ENCODE measurements at regions not wholly inside any gene's neighbourhood (a gene's known extent, or its start where the extent isn't known, plus 50 kb on each side); places are given as distances from the start of the nearest gene placed in this dataset.
A peak's percentile ranks its signal among the peaks of the same experiment; 100 is the strongest.

DNA sequence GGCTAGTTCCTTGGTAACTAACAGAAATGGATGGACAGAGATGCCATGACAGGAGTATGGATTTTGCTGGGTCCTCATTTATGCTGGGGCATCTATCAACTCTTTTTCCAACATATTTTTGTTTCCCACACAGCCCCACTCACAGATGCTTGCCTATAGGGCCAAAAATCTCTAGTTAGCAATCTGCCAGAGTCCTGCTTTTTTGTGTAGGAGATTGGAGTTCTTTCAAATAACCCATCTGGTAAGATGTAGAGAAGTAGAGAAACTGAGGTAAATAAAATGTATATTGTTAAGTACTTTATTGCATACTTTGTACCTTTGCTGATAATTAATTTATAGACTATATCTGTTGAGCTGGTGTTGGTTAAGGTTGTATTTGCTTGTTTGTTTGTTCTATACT, 456.5 kb upstream of the GOLIM4 start:
- H3K27me3 ChIP-seq = no peaks in the 10 kb centered on the region
- TF ChIP-seq, protein P1, sequence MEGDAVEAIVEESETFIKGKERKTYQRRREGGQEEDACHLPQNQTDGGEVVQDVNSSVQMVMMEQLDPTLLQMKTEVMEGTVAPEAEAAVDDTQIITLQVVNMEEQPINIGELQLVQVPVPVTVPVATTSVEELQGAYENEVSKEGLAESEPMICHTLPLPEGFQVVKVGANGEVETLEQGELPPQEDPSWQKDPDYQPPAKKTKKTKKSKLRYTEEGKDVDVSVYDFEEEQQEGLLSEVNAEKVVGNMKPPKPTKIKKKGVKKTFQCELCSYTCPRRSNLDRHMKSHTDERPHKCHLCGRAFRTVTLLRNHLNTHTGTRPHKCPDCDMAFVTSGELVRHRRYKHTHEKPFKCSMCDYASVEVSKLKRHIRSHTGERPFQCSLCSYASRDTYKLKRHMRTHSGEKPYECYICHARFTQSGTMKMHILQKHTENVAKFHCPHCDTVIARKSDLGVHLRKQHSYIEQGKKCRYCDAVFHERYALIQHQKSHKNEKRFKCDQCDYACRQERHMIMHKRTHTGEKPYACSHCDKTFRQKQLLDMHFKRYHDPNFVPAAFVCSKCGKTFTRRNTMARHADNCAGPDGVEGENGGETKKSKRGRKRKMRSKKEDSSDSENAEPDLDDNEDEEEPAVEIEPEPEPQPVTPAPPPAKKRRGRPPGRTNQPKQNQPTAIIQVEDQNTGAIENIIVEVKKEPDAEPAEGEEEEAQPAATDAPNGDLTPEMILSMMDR (IDR thresholded peaks at IDR 0.05) = no peak

DNA sequence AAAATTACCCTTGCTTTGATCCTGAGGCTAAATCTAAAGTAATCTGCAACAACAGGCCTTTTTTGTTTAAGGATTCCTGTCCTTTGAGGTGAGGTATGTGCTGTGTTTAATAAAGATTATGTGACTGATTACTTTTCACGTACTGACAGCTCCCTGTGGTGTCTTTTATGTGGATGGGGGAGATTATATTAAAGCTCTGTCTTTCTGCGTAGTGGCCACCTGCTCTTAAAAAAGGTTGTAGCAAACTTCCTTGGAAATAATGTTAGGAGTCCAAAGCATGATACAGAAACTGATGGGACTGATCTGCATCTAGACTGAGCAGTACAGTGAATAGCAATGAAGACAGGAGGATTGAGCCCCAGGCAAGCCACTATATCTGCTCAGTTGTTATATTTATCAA, 453.0 kb upstream of the GOLIM4 start:
- H3K27ac ChIP-seq = no peak overlapping the region

More for the DNA sequence above, 456.5 kb upstream of the GOLIM4 start:
- no peaks in the 10 kb centered on the region for H3K9me3 ChIP-seq
- no peak overlapping the region for H3K27ac ChIP-seq
- H3K36me3 ChIP-seq = no peaks in the 10 kb centered on the region
- no peaks in the 10 kb centered on the region for H3K4me1 ChIP-seq
- H3K4me3 ChIP-seq = no peak overlapping the region
- DNase-seq (ENCODE audit: low spot score) = no peak

DNA sequence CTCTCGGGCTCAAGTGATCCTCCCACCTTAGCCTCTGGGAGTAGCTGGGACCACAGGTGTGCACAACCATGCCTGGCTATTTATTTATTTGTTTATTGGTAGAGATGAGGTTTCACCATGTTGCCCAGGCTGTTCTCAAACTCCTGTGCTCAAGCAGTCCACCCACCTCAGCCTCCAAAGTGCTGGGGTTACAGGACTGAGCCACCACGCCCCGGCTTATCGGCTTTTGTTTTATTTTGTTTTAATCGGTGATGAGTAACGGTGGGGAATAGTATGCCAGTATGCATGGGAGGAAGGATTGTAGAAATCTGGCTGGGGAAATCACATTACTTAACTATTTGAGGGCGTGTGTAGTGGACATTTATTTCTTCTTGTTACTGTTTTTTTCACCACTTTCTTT, 451.0 kb upstream of the GOLIM4 start:
- no peaks in the 10 kb centered on the region for H3K27me3 ChIP-seq
- H3K4me1 ChIP-seq = peaks cover 0 to 8% of the 10 kb centered on the region in 2 donors
- H3K9me3 ChIP-seq = no peaks in the 10 kb centered on the region
- H3K4me3 ChIP-seq = no peak overlapping the region
- TF ChIP-seq, protein P1 (IDR thresholded peaks at IDR 0.05) = no peak
- no peak overlapping the region for H3K27ac ChIP-seq
- DNase-seq (ENCODE audit: low spot score) = no peak
- no peaks in the 10 kb centered on the region for H3K36me3 ChIP-seq

More for the DNA sequence above, 453.0 kb upstream of the GOLIM4 start:
- Histone ChIP-seq H3K36me3 (no peaks in the 10 kb centered on the region), H3K9me3 (no peaks in the 10 kb centered on the region), H3K4me1 (peaks cover 0 to 8% of the 10 kb centered on the region in 2 donors), H3K4me3 (no peak overlapping the region), H3K27me3 (no peaks in the 10 kb centered on the region)
- TF ChIP-seq, protein P1 (IDR thresholded peaks at IDR 0.05) = no peak
- no peak for DNase-seq (ENCODE audit: low spot score)

DNA sequence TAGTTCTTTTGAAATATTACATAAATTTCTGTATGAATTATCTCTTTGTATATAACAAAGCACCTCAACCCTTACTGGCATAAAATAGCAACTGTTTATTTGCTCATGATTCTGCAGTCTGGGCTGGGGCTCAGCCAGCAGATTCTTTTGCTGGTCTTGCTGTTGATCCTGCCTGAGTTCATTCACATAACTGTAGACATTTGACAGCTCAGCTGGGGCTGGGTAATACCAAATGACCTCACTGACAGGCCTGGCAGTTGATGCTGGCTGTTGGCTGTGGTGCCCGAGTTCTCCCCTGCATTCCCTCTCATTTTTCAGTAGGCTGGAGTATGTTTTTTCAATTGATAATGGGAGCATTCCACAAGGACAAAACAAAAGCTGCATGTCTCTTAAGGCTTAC, 449.9 kb upstream of the GOLIM4 start:
- DNase-seq (ENCODE audit: low spot score) = no peak
- no peaks in the 10 kb centered on the region for H3K9me3 ChIP-seq
- H3K27me3 ChIP-seq = no peaks in the 10 kb centered on the region
- TF ChIP-seq, protein P1 (IDR thresholded peaks at IDR 0.05) = no peak
- no peak overlapping the region for H3K4me3 ChIP-seq
- no peaks in the 10 kb centered on the region for H3K36me3 ChIP-seq
- peaks cover 0 to 8% of the 10 kb centered on the region in 2 donors for H3K4me1 ChIP-seq
- peak overlapping the region in 1 of 2 donors; percentile 13 for H3K27ac ChIP-seq

DNA sequence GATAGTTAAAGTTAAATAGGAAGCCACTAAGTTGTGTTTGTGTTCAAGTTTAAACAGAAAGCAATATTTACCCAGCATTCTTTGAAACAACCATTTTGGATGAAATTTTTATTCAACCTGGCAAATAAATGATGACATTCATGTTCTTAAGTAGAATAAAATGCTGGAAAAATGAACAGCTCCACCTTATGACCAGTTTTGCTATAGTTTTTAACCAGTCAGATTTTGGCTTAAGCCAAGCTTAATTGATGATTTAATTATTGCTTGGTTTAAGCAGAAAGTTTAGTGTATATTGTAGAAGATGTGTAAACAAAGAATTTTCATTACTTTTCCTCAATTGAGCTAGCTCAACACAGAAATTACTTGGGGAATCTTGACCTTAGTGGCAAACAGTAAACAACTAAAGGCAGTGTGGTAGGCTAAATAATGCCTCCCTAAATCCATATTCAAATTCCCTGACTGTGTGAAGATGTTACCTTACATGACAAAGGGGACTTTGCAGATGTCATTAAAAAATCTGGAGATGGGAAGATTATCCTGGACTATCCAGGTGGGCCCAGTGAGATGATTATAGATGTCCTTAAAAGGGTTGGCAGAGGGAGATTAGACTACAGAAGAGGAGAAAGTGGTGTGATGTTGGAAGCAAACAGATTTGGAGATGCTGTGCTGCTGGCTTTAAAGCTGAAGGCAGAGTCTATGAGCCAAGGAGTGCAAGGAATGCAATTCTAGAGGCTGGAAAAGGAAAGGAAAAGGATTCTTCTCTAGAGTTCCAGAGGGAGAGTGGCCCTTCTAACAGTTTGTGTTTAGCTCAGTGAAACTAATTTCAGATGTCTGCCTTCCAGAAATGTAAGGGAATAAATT, 448.6 kb upstream of the GOLIM4 start:
- no peak overlapping the region for H3K27ac ChIP-seq
- H3K4me3 ChIP-seq = no peak overlapping the region
- no peak for DNase-seq (ENCODE audit: low spot score)
- no peaks in the 10 kb centered on the region for H3K9me3 ChIP-seq
- H3K27me3 ChIP-seq = no peaks in the 10 kb centered on the region
- TF ChIP-seq, protein P1 (IDR thresholded peaks at IDR 0.05) = no peak
- H3K36me3 ChIP-seq = no peaks in the 10 kb centered on the region
- peaks cover 0 to 8% of the 10 kb centered on the region in 2 donors for H3K4me1 ChIP-seq

All from right atrium auricular region (tissue), 2 donors.